ENCODE measurements at regions not wholly inside any gene's neighbourhood (a gene's known extent, or its start where the extent isn't known, plus 50 kb on each side); places are given as distances from the start of the nearest gene placed in this dataset.

- TF ChIP-seq CTCF (IDR thresholded peaks at IDR 0.05; ENCODE audit: low read depth, low read length, poor library complexity, severe bottlenecking) (no peak), EZH2phosphoT487 (IDR thresholded peaks at IDR 0.05; ENCODE audit: borderline replicate concordance, low read length) (no peak)
Measured at GRCh38 chr9:71524996-71525580, 243.2 kb downstream of the CEMIP2 start.
